Body of pancreas (tissue), 4 donors: ENCODE measurements at regions not wholly inside any gene's neighbourhood (a gene's known extent, or its start where the extent isn't known, plus 50 kb on each side); places are given as distances from the start of the nearest gene placed in this dataset.

Experiments
- ATAC-seq: fragments of 150-250 bp; one replicate; pipeline ENCODE4 v1.9.1; 2016
- DNase-seq, 4 donors: peaks; one replicate each; pipeline ENCODE4 v3.0.0-alpha.2; 2019
- H3K27ac ChIP-seq, 4 donors: fragments of 200-600 bp; sonication (generic); 1 replicate in 3 of 4; 2 replicates in 1 of 4; pipeline versions ENCODE4 v1.5.1 to v1.6.1; 2016 to 2019; ENCODE audit warnings: mild to moderate bottlenecking in 1 of 4, mixed read lengths in 1 of 4, moderate library complexity in 1 of 4
- H3K27me3 ChIP-seq, 2 donors: fragments of 200-600 bp; sonication (generic); one replicate each; pipeline ENCODE4 v1.6.0; 2016; ENCODE audit warnings: mild to moderate bottlenecking in 1 of 2
- H3K36me3 ChIP-seq, 2 donors: fragments of 200-600 bp; sonication (generic); replicated peaks in 1 of 2; 2 replicates each; pipeline ENCODE4 v1.5.1; 2016; ENCODE audit warnings: low read depth in 2 of 2; ENCODE audit not compliant: insufficient read depth in 1 of 2
- H3K4me1 ChIP-seq: fragments of 200-600 bp; sonication (generic); one replicate; pipeline ENCODE4 v1.6.0; 2016
- H3K4me3 ChIP-seq, 2 donors: fragments of 200-600 bp; sonication (generic); 1 replicate in 1 of 2; 2 replicates in 1 of 2; pipeline ENCODE4 v1.5.1; 2016 to 2019
- H3K9me3 ChIP-seq, 3 donors: fragments of 200-600 bp; sonication (generic); 1 replicate in 2 of 3; 2 replicates in 1 of 3; pipeline ENCODE4 v1.5.1; 2016
- CTCF ChIP-seq, 7 experiments: fragments of 450-650 bp in 4 of 7; fragments of 200-600 bp in 3 of 7; sonication (generic) in 3 of 7; IDR thresholded peaks; one replicate each; pipeline ENCODE4 v1.5.1; 2016 to 2019; ENCODE audit warnings: antibody characterized with exemption in 7 of 7
- POLR2A ChIP-seq, 3 donors: fragments of 450-650 bp; IDR thresholded peaks; one replicate each; pipeline ENCODE4 v1.6.1; 2016; ENCODE audit warnings: antibody characterized with exemption in 3 of 3, mild to moderate bottlenecking in 2 of 3
- WGBS, 2 donors: methylation state at CpG; one replicate each; pipeline ENCODE4 v1.1.5; 2017; 5-methylcytosine and 5-hydroxymethylcytosine counted together
- intact Hi-C: fragments of 100-400 bp; cut with DNase I; formaldehyde crosslinking; loops from one replicate; pipeline ENCODE4 v1.15.1; 2023

- Histone ChIP-seq H3K27ac (no peak overlapping the region), H3K9me3 (no peaks in the 10 kb centered on the region), H3K27me3 (no peaks in the 10 kb centered on the region), H3K4me3 (no peak overlapping the region), H3K36me3 (no peaks in the 10 kb centered on the region), H3K4me1 (no peaks in the 10 kb centered on the region)
- no peak for TF ChIP-seq CTCF (IDR thresholded peaks at IDR 0.05)
- TF ChIP-seq POLR2A (IDR thresholded peaks at IDR 0.05) = no peak
- intact Hi-C loops = no loop called here
- WGBS, 2 donors = 67 to 75% methylated on average over 4 of the region's 4 CpGs
- no peak for ATAC-seq
- no peak for DNase-seq
Measured at GRCh38 chr4:123954220-123954619, 557.6 kb downstream of the SPRY1 start.

- intact Hi-C loops = no loop called here
- ATAC-seq (no peak), DNase-seq (no peak)
- no peaks in the 10 kb centered on the region for H3K36me3 ChIP-seq
- no peak overlapping the region for H3K4me3 ChIP-seq
- H3K4me1 ChIP-seq = no peaks in the 10 kb centered on the region
- H3K27me3 ChIP-seq = no peaks in the 10 kb centered on the region
- WGBS, 2 donors = 90 to 95% methylated on average over 3 of the region's 3 CpGs
- H3K27ac ChIP-seq = no peak overlapping the region
- no peak for TF ChIP-seq POLR2A (IDR thresholded peaks at IDR 0.05)
- no peak for TF ChIP-seq CTCF (IDR thresholded peaks at IDR 0.05)
- no peaks in the 10 kb centered on the region for H3K9me3 ChIP-seq
Measured at GRCh38 chr4:123955167-123955800, 558.7 kb downstream of the SPRY1 start.

GRCh38 chr4:123956204-123956603, 559.6 kb downstream of the SPRY1 start:
- Histone ChIP-seq H3K4me3 (no peak overlapping the region), H3K4me1 (no peaks in the 10 kb centered on the region), H3K27ac (no peak overlapping the region), H3K9me3 (no peaks in the 10 kb centered on the region), H3K27me3 (no peaks in the 10 kb centered on the region), H3K36me3 (no peaks in the 10 kb centered on the region)
- intact Hi-C loops = no loop called here
- no peak for TF ChIP-seq POLR2A (IDR thresholded peaks at IDR 0.05)
- no peak for TF ChIP-seq CTCF (IDR thresholded peaks at IDR 0.05)
- no peak for ATAC-seq
- no peak for DNase-seq
- 73 to 75% methylated on average over 6 to 7 of the region's 7 CpGs for WGBS, 2 donors

GRCh38 chr4:123966990-123967769, 570.6 kb downstream of the SPRY1 start:
- Histone ChIP-seq H3K27ac (no peak overlapping the region), H3K4me3 (no peak overlapping the region), H3K36me3 (no peaks in the 10 kb centered on the region), H3K4me1 (no peaks in the 10 kb centered on the region), H3K9me3 (no peaks in the 10 kb centered on the region), H3K27me3 (no peaks in the 10 kb centered on the region)
- 59 to 72% methylated on average over 4 of the region's 4 CpGs for WGBS, 2 donors
- TF ChIP-seq POLR2A (IDR thresholded peaks at IDR 0.05) (no peak), CTCF (IDR thresholded peaks at IDR 0.05) (no peak)
- no peak for ATAC-seq
- intact Hi-C loops = no loop called here
- DNase-seq = no peak
